SK-N-DZ (cell line): ENCODE measurements at regions not wholly inside any gene's neighbourhood (a gene's known extent, or its start where the extent isn't known, plus 50 kb on each side); places are given as distances from the start of the nearest gene placed in this dataset.
"Not testable (repeated sequence)": the region's sequence is repeated elsewhere in the genome, so short reads cannot be mapped to it uniquely, and the experiment has no call there.

Experiments
- DNase-seq: peaks from one replicate; pipeline ENCODE4 v3.0.0-alpha.2; 2015; ENCODE audit warnings: low spot score

DNA sequence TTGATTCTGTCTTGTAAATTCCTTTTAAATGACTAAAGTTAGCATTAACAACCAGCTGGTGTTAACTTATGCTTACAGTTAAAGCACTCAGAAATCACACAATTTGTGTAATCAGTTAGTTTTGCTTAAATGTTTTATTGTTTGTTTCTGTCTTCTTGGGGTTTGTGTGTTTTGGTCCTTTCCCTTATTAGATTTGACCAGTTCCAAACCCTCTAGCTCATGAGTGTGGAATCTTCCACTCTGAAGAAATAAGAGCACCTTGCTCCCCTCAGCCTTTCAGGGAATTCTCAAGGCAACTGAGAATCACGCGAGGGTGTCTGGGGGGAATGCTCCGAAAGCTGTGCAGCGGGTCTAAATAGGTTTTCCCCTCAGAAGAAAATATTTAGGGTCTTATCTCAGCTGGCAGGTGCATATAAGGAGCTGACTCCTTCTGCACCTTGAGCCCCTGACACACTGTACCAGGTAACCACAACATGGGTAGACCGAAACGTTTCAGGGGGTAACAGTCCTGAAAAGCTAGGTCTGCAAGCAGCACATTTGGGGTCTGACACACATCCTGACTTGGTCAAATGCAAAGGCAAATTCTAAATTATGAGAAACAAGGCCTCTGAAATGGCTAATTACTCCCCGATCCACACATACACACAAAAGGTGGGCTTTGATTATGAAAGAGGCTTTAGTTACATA lies 188.1 kb upstream of the ETV3 start:
- DNase-seq: no peak

DNA sequence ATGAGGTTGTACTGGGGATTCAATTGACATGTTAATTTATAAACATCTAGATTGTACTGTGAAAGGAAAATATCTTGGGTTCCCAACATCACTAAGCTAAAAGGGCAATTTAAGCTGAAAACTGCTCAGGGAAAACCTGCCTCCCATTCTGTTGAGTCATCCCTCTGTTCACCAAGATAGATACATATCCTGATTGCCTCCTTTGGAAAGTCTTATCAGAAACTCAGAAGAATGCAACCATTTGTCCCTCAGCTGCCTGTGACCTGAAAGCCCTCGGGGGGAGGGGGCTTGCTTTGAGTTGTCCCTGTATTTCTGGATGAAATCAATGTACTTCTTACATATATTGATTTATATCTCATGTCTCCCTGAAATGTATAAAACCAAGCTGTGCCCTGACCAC lies 187.0 kb upstream of the ETV3 start:
- no peak for DNase-seq

DNA sequence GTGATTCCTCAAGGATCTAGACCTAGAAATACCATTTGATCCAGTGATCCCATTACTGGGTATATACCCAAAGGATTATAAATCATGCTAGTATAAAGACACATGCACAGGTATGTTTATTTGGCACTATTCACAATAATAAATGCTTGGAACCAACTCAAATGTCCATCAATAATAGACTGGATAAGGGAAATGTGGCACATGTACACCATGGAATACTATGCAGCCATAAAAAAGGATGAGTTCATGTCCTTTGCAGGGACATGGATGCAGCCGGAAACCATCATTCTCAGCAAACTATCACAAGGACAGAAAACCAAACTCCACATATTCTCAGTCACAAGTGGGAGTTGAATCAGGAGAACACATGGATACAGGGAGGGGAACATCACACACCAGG lies 183.8 kb upstream of the ETV3 start:
- DNase-seq: not testable (repeated sequence)

DNA sequence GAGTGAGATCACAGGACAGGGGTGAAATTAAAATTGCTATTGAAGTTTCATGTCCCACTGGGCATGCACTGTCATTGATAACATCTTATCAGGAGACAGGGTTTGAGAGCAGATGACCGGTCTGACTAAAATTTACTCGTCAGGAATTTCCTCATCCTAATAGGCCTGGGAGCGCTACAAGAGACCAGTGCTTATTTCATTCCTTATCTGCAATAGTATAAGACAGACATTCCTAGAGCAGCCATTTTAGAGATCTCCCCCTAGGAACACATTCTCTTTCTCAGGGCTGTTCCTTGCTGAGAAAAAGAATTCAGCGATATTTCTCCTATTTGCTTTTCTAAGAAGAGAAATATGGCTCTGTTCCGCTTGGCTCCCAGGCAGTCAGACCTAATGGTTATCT lies 181.4 kb upstream of the ETV3 start:
- DNase-seq: no peak

DNA sequence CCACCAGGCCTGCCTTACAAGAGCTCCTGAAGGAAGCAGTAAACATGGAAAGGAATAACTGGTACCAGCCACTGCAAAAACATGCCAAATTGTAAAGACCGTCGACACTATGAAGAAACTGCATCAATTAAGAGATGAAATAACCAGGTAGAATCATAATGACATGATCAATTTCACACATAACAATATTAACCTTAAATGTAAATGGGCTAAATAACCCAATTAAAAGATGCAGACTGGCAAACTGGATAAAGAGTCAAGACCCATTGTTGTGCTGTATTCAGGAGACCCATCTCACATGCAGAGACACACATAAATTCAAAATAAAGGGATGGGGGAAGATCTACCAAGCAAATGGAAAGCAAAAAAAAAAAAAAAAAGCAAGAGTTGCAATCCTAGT lies 179.0 kb upstream of the ETV3 start:
- not testable (repeated sequence) for DNase-seq

DNA sequence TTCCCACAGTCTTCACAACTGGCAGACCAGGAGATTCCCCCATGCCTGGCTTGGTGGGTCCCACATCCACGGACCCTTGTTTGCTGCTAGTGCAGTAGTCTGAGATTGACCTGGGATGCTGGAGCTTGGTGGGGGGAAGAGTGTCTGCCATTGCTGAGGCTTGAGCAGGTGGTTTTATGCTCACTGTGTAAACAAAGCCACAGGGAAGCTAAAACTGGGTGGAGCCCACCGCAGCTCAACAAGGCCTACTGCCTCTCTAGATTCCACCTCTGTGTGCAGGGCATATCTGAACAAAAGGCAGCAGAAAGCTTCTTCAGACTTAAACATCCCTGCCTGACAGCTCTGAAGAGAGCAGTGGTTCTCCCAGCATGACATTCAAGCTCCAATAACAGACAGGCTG lies 177.3 kb upstream of the ETV3 start:
- no peak for DNase-seq

DNA sequence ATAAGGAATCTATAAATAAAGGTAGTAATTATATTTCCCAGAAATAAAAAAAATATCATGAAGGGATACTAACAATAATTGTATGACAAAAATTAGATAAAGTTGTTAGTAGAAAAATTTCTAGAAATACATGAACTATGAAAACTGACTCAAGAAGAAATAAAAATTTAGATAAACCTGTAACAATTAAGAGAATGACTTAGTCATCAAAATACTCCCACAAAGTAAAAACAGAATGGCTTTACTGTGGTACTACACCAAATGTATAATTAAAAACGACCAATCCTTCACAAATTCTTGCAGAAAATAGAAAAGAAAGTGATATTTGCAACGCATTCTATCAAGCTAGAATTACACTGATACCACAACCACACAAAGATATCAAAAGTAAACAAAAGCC lies 176.2 kb upstream of the ETV3 start:
- no peak for DNase-seq

DNA sequence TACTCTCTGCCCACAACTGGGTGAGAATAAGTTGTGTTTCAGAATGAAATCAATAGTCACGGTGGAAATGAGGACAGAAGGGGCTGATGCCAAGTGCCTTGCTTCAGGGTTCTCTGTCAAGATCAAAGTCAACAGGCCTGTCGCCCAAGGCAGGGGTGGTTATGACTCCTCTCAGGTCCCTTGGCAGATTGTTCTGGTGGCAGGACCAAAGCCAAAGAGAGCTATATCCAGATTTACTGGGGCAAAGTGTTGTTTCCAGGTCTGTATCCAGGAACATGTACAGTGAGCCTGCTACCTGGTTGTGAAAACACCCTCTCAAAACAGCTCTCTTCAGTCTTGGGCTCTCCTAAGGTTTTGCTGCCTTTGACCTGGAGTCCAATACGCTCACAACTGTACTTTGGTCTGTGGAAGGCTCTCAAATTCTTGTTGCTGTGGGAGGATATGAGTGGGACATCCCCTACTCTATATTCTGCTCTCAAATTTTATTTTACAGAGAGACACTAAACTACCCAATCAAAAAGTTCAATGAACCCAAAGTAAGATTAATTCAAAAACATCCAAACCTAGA lies 175.1 kb upstream of the ETV3 start:
- no peak for DNase-seq

DNA sequence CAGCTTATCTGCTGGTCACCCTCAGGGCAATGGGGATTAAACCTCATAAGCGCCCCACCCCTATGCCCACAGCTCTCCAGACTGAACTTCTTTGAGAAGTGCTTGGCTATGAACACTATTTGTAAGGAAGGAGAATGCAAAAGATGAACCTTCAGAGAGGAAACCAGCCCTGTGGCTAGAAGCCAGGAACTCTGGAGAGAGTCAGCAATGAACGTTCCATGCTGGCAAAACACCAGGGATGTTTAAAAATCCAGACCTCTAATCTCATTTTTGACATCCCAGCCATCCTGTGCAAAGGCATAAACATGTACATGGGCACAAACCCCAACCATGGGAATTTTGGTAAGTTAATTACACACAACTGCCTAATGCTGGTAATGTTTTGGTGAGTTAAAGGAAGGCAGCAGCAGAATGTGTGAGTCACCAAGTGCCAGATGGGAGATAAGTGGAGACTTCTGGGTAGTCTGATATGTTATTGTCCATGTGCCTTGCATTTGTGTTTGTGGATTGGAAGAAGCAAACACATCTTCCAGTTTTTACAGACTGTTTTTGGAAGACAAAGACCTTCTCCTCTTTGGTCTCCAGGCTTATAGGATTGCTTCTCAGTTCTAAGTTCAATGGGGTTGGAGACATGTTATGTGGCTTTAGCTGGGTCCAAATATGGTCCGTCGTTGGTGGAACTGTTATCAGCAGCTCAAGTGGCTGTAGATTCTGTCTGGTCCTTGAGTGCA lies 174.1 kb upstream of the ETV3 start:
- DNase-seq: no peak

DNA sequence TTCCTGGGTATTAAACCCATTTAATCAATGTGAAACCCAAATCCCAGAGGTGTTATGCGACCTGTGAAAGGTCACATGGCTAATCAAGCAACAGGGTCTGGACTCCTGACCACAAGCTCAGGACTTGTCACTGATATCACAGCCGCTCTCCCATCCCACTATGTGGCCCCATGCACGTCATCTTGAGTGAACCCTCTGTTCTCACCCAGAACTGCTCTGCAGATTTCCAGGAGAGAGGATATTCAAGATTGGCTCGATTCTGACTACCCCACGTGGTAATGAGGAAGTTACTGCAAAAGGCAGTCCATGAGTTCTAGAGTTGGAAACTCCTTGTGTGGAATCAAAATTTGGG lies 173.5 kb upstream of the ETV3 start:
- no peak for DNase-seq

DNA sequence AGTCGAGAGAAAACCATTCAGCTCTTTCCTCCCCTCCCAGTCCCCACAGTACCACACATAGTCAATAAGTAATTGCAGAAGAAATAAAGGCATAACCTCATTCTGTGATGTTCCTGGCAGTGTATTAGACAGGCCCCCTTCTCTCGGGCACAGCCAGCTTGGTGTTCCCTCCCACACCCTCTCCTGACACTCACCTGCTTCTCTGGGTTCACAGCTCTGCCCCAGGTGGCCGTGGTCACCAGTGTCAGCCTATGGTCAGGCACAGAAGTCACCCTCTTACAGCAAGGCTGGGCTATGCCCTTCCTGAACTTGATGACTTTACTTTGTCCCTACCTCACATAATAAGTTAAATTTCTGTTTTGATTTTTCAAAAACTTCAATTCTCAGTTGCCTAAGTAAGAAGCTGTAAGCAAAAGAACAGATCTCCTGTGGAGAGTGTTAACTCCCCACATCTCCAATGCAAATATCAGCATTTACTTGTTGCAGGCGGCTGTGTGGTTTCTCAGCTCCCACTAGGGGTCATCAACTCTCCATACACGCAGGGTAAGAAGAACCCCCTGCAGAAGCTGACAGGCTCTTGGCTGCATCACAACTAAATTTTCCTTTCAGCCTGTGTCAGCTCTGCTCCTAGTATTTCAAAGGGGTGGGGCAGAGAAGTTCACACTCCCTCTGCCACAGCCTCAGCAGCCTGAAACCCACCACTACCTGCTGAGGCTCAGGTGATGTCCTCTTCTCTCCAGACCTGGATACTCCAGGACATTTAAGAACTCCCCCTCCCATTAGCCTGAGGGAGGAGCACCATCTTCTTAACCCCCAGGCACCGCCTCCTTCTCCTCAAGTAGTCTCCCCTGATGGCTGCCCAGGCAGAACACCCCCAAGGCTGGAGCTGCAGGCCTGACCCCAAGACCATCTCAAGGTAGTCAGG lies 172.9 kb upstream of the ETV3 start:
- DNase-seq: not testable (repeated sequence)

DNA sequence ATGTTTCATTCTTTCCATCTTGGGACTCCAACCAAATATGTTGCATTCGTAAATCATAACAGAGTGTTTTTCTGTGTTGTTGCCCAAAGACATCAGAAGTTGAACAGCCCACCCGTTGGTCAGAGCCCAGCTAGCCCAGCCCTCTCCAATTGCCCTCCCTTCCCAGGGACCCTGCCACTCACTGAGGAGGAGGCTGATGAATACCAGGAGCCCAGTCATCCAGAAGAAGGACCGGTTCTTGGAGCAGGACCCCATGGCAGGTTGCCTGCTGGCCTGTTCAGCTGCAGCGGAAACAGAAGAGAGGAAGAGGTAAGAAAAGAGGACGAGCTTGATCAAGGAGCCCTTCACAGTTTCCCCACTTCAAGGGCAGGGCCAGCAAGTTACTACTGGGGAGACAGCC lies 172.2 kb upstream of the ETV3 start:
- DNase-seq: no peak

DNA sequence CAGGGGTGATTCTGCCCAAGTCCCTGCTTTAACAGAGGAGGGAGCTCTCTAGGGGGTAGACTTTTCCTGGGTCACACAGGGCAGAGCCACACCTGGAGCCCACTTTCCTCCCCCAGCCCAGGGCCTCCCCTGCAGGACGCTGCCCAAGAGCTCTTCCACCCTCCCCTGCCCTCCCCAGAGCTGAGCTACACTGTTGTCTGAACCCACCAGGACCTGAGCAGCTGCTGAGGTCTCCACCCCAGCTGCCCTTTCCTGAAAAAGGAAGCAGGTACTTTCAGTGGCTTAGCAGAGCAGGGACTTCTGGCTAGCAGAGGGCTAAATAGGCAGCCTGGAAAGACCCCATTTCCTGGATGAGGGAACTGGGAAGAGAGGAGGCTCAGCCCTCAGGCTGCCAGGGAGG lies 169.3 kb upstream of the ETV3 start:
- DNase-seq: no peak

DNA sequence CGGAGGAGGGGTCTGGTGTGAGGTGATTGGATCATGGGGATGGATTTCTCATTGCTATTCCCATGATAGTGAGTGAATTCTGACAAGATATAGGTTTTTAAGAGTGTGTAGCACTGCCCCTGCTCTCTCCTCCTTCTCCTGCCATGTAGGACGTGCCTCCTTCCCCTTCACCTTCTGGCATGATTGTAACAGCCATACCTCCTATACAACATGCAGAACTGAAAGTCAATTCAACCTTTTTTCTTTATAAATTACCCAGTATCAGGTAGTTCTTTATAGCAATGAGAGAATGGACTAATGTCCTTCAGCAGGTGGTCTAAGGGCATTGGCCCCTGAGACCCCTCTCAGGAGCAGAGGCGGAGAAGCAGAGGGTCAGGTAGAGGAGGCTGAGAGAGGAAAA lies 168.7 kb upstream of the ETV3 start:
- no peak for DNase-seq

DNA sequence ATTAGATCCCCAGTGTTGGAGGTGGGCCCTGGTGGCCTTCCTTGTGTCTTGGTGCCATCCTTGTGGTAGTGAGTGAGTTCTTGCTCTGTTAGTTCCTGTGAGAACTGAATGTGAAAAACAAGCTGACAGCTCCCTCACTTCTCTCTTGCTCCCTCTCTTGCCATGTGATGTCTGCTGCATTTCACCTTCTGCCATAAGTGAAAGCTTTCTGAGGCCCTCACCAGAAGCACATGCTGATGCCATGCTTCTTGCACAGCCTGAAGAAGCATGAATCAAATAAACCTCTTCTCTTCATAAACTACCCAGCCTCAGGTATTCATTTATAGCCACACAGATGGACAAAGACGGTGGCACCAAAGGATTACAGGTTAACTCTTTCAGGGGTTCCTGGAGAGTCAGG lies 166.1 kb upstream of the ETV3 start:
- no peak for DNase-seq

DNA sequence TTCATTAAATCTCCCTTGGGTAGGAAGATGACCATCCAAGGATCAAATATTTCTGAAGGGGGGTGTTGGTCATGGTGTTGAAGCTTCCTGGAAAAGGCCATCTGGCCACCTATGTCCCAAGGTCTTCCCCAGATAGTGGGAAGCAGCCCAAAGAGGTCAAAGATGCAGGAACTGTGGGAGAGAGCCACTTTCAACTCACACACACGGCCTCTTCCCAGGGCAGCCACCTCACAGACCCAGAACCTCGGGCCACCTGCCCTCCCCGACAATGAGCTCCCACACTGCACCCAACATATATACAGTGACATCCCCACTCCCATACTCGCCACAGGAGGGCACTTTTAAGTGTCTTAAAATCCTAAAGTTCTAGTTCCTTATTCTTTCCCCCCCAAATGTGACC lies 164.5 kb upstream of the ETV3 start:
- DNase-seq: no peak

DNA sequence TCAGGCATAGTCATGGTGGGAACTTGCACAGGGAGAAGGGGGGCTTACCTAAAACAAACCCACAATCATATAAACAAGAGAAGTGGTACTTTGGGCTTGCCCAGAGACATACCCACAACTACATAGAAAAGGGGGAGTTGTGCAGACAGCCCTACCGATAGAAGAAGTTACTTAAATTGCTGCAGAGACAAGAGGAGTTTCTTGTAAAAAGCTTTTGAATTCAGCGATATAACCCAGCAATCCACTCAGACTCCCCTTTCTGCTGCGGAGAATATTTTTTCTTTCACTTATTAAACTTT lies 164.0 kb upstream of the ETV3 start:
- no peak for DNase-seq

DNA sequence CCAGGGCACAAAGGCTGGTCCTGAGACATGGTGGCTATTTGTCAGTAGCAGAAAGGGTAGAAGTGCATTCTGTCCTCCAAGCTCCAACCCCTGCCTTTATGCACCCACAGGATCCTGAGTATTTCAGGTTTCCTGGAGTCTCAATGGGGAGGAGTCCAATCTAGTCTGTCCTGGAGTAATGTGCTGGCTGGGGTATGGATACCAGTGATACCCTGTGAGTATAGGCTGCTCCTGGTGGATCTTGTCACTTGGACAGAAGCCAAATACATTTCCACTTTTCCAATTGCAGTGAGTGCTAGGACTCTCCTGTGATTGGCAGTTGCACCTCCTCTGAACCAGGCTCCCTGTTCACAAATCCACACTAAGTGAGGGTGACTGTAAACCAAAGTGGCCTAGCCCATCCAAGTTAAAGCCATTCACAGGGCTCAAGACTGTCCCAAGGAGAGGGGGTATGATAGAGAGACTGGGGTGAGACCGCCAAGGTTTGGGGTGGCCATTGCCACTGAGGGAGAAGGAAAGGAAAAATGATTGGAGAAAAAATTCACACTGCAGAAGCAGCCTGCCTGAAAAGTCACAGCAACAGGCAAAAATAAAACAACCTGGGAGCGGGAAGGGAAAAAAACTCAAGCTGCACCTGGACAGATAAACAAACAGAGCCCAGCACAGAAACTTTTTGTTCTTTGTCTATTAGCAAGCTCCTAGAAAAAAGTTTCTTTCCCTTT lies 163.4 kb upstream of the ETV3 start:
- DNase-seq: no peak

DNA sequence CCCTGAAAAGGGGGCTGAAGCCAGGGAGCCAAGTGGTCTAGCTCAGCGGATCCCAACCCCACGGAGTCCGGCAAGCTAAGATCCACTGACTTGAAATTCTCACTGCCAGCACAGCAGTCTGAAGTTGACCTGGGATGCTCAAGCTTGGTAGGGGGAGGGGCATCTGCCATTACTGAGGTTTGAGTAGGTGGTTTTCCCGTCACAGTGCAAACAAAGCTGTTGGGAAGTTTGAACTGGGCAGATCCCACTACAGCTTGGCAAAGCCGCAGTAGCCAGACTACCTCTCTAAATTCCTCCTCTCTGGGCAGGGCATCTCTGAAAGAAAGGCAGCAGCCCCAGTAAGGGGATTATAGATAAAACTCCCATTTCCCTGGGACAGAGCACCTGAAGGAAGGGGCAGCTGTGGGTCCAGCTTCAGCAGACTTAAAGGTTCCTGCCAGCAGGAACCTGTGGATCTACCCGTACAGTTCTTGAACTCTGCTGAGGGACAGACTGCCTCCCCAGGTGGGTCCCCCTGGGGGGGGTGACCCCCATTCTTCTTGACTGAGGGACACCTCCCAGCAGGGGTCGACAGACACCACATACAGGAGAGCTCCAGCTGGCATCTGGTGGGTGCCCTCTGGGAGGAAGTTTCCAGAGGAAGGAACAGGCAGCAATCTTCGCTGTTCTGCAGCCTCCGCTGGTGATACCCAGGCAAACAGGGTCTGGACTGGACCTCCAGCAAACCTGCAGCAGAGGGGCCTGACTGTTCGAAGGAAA lies 156.4 kb upstream of the ETV3 start:
- not testable (repeated sequence) for DNase-seq

DNA sequence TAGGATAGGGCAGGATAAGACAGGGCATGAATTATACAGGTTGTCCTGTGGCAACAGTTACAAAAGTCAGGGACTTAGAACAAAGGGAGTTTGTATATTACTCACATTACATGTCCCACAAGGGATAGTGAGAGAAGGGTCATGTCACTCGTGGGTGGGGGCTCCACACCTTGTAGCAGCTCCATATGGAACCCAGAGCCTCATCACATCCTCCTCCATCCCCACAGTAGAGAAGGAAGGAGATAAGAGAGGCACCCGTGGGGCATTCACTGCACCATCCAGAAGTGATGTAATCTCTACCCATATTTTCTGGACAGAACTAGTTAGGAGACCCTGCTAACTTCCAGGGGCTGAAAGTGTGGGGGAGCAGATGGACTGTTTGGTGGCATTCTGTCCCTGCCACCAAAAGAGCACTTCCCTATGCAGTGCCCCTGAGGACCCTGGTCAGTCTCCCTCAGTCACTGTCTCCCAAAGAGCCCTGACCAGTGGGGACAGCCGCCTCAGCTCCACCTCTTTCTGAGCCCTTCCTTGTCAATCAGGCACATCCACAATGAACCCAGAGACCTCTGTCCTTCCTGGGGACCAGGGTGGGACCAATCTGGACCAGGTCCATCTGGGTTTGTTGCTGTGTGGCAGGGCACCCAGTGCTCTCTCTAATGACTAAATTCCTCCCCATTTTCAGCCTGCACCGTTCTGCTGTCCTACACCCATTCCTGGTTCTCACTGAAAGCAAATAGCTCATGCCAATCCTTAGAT lies 154.8 kb upstream of the ETV3 start:
- no peak for DNase-seq
